ENCODE measurements at regions not wholly inside any gene's neighbourhood (a gene's known extent, or its start where the extent isn't known, plus 50 kb on each side); places are given as distances from the start of the nearest gene placed in this dataset.

DNA sequence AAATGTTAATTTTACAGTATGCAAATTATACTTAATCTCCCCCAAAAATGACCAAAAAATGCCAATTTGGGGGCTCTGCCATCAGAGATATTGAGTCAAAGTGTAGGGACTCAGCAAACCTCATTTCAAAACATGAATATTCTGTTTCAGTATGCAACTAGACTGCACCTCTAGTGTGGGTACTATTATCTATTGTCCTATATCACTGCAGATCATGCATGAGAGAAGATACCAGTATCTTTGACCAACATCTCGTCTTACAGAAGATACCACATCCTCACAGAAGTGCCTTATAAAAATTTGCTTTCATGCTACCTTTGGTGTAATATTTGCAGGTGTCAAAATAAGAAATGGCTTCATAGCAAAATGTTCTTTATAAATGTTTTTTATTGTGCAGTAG is 623.8 kb downstream of the TENT5A start:
- no peak overlapping the region for H3K4me2 ChIP-seq
- H3K4me3 ChIP-seq, result no peak overlapping the region
- Mint-ChIP-seq H3K9me3 (no peaks in the 10 kb centered on the region; the same call in 2 of the 3 replicates), H3K27ac (no peak overlapping the region), H3K4me3 (no peak overlapping the region), H3K27me3 (ENCODE audit: insufficient read depth, low read depth, poor library complexity) (no peaks in the 10 kb centered on the region), H3K4me1 (no peaks in the 10 kb centered on the region), H3K36me3 (ENCODE audit: low read depth) (no peaks in the 10 kb centered on the region)
- ATAC-seq (no peak), DNase-seq (ENCODE audit: low spot score) (no peak)
- H3K27ac ChIP-seq (ENCODE audit: low read depth), result no peak overlapping the region
- H3F3A ChIP-seq (replicated peaks; ENCODE audit: low read depth), result no peaks in the 10 kb centered on the region
- no peaks in the 10 kb centered on the region for H4K20me1 ChIP-seq (replicated peaks; ENCODE audit: insufficient read depth)
- H3K9me2 ChIP-seq (ENCODE audit: insufficient read depth), result no peaks in the 10 kb centered on the region
- no peaks in the 10 kb centered on the region for H3K4me1 ChIP-seq (ENCODE audit: insufficient read depth)
- no peaks in the 10 kb centered on the region for H3K36me3 ChIP-seq (ENCODE audit: insufficient read depth)
- no peaks in the 10 kb centered on the region for H3K79me2 ChIP-seq (replicated peaks; ENCODE audit: insufficient read depth)
- H3K27me3 ChIP-seq (ENCODE audit: insufficient read depth), result no peaks in the 10 kb centered on the region
- no peak for TF ChIP-seq ZNF331 (CRISPR knock-in tag; IDR thresholded peaks at IDR 0.05; ENCODE audit: low read depth)
- TF ChIP-seq, protein P1, sequence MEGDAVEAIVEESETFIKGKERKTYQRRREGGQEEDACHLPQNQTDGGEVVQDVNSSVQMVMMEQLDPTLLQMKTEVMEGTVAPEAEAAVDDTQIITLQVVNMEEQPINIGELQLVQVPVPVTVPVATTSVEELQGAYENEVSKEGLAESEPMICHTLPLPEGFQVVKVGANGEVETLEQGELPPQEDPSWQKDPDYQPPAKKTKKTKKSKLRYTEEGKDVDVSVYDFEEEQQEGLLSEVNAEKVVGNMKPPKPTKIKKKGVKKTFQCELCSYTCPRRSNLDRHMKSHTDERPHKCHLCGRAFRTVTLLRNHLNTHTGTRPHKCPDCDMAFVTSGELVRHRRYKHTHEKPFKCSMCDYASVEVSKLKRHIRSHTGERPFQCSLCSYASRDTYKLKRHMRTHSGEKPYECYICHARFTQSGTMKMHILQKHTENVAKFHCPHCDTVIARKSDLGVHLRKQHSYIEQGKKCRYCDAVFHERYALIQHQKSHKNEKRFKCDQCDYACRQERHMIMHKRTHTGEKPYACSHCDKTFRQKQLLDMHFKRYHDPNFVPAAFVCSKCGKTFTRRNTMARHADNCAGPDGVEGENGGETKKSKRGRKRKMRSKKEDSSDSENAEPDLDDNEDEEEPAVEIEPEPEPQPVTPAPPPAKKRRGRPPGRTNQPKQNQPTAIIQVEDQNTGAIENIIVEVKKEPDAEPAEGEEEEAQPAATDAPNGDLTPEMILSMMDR (conservative IDR thresholded peaks at IDR 0.05; ENCODE audit: low read depth in 2 of 2), result no peak
- no peak overlapping the region for H2AFZ ChIP-seq

DNA sequence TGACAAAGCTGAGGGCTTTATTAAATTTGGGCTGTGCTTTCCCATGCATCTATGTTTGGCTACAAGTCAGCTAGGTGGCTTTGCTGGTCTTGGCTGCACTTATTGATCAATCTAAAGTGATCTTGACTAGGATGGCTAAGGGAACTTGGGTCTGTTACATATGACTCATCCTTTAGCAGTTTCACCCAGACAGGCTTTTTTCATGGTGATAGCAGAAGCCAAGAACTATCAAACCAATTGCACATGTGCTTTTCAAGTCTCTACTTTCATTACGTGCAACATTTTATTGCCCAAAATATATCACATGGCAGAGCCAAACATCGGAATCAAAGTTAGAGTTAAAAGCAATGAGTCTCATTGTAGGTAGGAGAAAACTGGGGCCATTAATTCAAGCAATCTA is 626.3 kb downstream of the TENT5A start:
- H3K9me3 Mint-ChIP-seq, result peaks cover under 1% of the 10 kb centered on the region; the same call in 2 of the 3 replicates
- no peaks in the 10 kb centered on the region; the same call in 1 of the 2 replicates for H3K9me2 ChIP-seq (ENCODE audit: insufficient read depth)
- H2AFZ ChIP-seq, result no peak overlapping the region
- H3K4me1 ChIP-seq (ENCODE audit: insufficient read depth), result no peaks in the 10 kb centered on the region
- H3K4me3 ChIP-seq, result no peak overlapping the region
- DNase-seq (ENCODE audit: low spot score), result no peak
- H3K4me2 ChIP-seq, result no peak overlapping the region
- no peak overlapping the region for H3K4me3 Mint-ChIP-seq
- no peaks in the 10 kb centered on the region for H3K4me1 Mint-ChIP-seq
- no peaks in the 10 kb centered on the region for H4K20me1 ChIP-seq (replicated peaks; ENCODE audit: insufficient read depth)
- no peaks in the 10 kb centered on the region for H3K79me2 ChIP-seq (replicated peaks; ENCODE audit: insufficient read depth)
- ATAC-seq, result no peak
- H3K27ac ChIP-seq (ENCODE audit: low read depth), result no peak overlapping the region
- H3K36me3 ChIP-seq (ENCODE audit: insufficient read depth), result peaks cover 4% of the 10 kb centered on the region; the same call in 1 of the 2 replicates
- no peak overlapping the region for H3K27ac Mint-ChIP-seq
- H3K36me3 Mint-ChIP-seq (ENCODE audit: low read depth), result no peaks in the 10 kb centered on the region
- H3F3A ChIP-seq (replicated peaks; ENCODE audit: low read depth), result no peaks in the 10 kb centered on the region
- no peaks in the 10 kb centered on the region for H3K27me3 ChIP-seq (ENCODE audit: insufficient read depth)
- H3K27me3 Mint-ChIP-seq (ENCODE audit: insufficient read depth, low read depth, poor library complexity), result no peaks in the 10 kb centered on the region
- TF ChIP-seq POLR2AphosphoS5 (IDR thresholded peaks at IDR 0.05; ENCODE audit: low read depth), result no peak
- no peak for TF ChIP-seq CREB1 (CRISPR knock-in tag; IDR thresholded peaks at IDR 0.05; ENCODE audit: low read depth)
- TF ChIP-seq, protein P2, sequence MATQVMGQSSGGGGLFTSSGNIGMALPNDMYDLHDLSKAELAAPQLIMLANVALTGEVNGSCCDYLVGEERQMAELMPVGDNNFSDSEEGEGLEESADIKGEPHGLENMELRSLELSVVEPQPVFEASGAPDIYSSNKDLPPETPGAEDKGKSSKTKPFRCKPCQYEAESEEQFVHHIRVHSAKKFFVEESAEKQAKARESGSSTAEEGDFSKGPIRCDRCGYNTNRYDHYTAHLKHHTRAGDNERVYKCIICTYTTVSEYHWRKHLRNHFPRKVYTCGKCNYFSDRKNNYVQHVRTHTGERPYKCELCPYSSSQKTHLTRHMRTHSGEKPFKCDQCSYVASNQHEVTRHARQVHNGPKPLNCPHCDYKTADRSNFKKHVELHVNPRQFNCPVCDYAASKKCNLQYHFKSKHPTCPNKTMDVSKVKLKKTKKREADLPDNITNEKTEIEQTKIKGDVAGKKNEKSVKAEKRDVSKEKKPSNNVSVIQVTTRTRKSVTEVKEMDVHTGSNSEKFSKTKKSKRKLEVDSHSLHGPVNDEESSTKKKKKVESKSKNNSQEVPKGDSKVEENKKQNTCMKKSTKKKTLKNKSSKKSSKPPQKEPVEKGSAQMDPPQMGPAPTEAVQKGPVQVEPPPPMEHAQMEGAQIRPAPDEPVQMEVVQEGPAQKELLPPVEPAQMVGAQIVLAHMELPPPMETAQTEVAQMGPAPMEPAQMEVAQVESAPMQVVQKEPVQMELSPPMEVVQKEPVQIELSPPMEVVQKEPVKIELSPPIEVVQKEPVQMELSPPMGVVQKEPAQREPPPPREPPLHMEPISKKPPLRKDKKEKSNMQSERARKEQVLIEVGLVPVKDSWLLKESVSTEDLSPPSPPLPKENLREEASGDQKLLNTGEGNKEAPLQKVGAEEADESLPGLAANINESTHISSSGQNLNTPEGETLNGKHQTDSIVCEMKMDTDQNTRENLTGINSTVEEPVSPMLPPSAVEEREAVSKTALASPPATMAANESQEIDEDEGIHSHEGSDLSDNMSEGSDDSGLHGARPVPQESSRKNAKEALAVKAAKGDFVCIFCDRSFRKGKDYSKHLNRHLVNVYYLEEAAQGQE (IDR thresholded peaks at IDR 0.05; ENCODE audit: unreplicated experiment), result no peak
- TF ChIP-seq EZH2phosphoT487 (IDR thresholded peaks at IDR 0.05; ENCODE audit: unreplicated experiment), result no peak
- no peak for TF ChIP-seq ZNF331 (CRISPR knock-in tag; IDR thresholded peaks at IDR 0.05; ENCODE audit: low read depth)
- TF ChIP-seq NANOG (IDR thresholded peaks at IDR 0.05; ENCODE audit: borderline replicate concordance), result no peak
- TF ChIP-seq, protein P3, sequence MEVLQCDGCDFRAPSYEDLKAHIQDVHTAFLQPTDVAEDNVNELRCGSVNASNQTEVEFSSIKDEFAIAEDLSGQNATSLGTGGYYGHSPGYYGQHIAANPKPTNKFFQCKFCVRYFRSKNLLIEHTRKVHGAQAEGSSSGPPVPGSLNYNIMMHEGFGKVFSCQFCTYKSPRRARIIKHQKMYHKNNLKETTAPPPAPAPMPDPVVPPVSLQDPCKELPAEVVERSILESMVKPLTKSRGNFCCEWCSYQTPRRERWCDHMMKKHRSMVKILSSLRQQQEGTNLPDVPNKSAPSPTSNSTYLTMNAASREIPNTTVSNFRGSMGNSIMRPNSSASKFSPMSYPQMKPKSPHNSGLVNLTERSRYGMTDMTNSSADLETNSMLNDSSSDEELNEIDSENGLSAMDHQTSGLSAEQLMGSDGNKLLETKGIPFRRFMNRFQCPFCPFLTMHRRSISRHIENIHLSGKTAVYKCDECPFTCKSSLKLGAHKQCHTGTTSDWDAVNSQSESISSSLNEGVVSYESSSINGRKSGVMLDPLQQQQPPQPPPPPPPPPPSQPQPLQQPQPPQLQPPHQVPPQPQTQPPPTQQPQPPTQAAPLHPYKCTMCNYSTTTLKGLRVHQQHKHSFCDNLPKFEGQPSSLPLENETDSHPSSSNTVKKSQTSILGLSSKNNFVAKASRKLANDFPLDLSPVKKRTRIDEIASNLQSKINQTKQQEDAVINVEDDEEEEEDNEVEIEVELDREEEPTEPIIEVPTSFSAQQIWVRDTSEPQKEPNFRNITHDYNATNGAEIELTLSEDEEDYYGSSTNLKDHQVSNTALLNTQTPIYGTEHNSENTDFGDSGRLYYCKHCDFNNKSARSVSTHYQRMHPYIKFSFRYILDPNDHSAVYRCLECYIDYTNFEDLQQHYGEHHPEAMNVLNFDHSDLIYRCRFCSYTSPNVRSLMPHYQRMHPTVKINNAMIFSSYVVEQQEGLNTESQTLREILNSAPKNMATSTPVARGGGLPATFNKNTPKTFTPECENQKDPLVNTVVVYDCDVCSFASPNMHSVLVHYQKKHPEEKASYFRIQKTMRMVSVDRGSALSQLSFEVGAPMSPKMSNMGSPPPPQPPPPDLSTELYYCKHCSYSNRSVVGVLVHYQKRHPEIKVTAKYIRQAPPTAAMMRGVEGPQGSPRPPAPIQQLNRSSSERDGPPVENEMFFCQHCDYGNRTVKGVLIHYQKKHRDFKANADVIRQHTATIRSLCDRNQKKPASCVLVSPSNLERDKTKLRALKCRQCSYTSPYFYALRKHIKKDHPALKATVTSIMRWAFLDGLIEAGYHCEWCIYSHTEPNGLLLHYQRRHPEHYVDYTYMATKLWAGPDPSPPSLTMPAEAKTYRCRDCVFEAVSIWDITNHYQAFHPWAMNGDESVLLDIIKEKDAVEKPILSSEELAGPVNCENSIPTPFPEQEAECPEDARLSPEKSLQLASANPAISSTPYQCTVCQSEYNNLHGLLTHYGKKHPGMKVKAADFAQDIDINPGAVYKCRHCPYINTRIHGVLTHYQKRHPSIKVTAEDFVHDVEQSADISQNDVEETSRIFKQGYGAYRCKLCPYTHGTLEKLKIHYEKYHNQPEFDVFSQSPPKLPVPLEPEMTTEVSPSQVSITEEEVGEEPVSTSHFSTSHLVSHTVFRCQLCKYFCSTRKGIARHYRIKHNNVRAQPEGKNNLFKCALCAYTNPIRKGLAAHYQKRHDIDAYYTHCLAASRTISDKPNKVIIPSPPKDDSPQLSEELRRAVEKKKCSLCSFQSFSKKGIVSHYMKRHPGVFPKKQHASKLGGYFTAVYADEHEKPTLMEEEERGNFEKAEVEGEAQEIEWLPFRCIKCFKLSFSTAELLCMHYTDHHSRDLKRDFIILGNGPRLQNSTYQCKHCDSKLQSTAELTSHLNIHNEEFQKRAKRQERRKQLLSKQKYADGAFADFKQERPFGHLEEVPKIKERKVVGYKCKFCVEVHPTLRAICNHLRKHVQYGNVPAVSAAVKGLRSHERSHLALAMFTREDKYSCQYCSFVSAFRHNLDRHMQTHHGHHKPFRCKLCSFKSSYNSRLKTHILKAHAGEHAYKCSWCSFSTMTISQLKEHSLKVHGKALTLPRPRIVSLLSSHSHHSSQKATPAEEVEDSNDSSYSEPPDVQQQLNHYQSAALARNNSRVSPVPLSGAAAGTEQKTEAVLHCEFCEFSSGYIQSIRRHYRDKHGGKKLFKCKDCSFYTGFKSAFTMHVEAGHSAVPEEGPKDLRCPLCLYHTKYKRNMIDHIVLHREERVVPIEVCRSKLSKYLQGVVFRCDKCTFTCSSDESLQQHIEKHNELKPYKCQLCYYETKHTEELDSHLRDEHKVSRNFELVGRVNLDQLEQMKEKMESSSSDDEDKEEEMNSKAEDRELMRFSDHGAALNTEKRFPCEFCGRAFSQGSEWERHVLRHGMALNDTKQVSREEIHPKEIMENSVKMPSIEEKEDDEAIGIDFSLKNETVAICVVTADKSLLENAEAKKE (CRISPR knock-in tag; IDR thresholded peaks at IDR 0.05), result no peak
- TF ChIP-seq STAT1 (IDR thresholded peaks at IDR 0.05; ENCODE audit: unreplicated experiment), result no peak
- no peak for TF ChIP-seq JUNB (IDR thresholded peaks at IDR 0.05; ENCODE audit: unreplicated experiment)

Measured in GM23338 (cell line).